GM23338 (cell line): ENCODE measurements at regions not wholly inside any gene's neighbourhood (a gene's known extent, or its start where the extent isn't known, plus 50 kb on each side); places are given as distances from the start of the nearest gene placed in this dataset.

Experiments
- ATAC-seq: fragments of 200-7000 bp; cut with Tn5 transposase; 3 replicates; pipeline ENCODE4 v1.9.1; 2020
- DNase-seq: peaks from one replicate; pipeline ENCODE4 v3.0.0-alpha.2; 2015; ENCODE audit warnings: low spot score
- H2AFZ ChIP-seq: fragments of 200-600 bp; sonication (generic); 2 replicates; pipeline ENCODE4 v1.8.0; 2016; ENCODE audit warnings: antibody characterized with exemption, mild to moderate bottlenecking, moderate library complexity
- H3F3A ChIP-seq: fragments of 200-600 bp; sonication (generic); replicated peaks from 2 replicates; pipeline ENCODE4 v1.8.0; 2017; ENCODE audit warnings: antibody characterized with exemption, mixed run types, low read depth
- H3K27ac ChIP-seq: fragments of 200-600 bp; sonication (generic); 2 replicates; pipeline ENCODE4 v1.6.1; 2016; ENCODE audit warnings: low read depth
- H3K27me3 ChIP-seq: fragments of 200-600 bp; sonication (generic); 2 replicates; pipeline ENCODE4 v1.8.0; 2016; ENCODE audit warnings: mild to moderate bottlenecking, mixed run types, moderate library complexity; ENCODE audit not compliant: insufficient read depth
- H3K36me3 ChIP-seq: fragments of 200-600 bp; sonication (generic); 2 replicates; pipeline ENCODE4 v1.8.0; 2016; ENCODE audit warnings: mild to moderate bottlenecking; ENCODE audit not compliant: insufficient read depth
- H3K4me1 ChIP-seq: fragments of 200-600 bp; sonication (generic); 2 replicates; pipeline ENCODE4 v1.8.0; 2016; ENCODE audit warnings: mild to moderate bottlenecking, moderate library complexity; ENCODE audit not compliant: insufficient read depth
- H3K4me2 ChIP-seq: fragments of 200-600 bp; sonication (generic); 2 replicates; pipeline ENCODE4 v1.7.1; 2017; ENCODE audit warnings: mixed run types
- H3K4me3 ChIP-seq: fragments of 200-600 bp; sonication (generic); 2 replicates; pipeline ENCODE4 v1.6.1; 2016; ENCODE audit warnings: mixed run types
- H3K79me2 ChIP-seq: fragments of 200-600 bp; sonication (generic); replicated peaks from 2 replicates; pipeline ENCODE4 v1.8.0; 2017; ENCODE audit warnings: mild to moderate bottlenecking; ENCODE audit not compliant: insufficient read depth
- H3K9me2 ChIP-seq: fragments of 200-600 bp; sonication (generic); 2 replicates; pipeline ENCODE4 v1.8.0; 2017; ENCODE audit not compliant: insufficient read depth
- H4K20me1 ChIP-seq: fragments of 200-600 bp; sonication (generic); replicated peaks from 2 replicates; pipeline ENCODE4 v1.8.0; 2017; ENCODE audit warnings: mild to moderate bottlenecking; ENCODE audit not compliant: insufficient read depth
- H3K27ac Mint-ChIP-seq: 2 replicates; pipeline ENCODE4 v1.8.0; 2020; ENCODE audit warnings: inconsistent platforms, mild to moderate bottlenecking, moderate library complexity, mixed read lengths
- H3K27me3 Mint-ChIP-seq: 3 replicates; pipeline ENCODE4 v1.8.0; 2022; ENCODE audit warnings: low read depth, mild to moderate bottlenecking, moderate library complexity, mixed read lengths, inconsistent platforms; ENCODE audit not compliant: insufficient read depth, poor library complexity
- H3K36me3 Mint-ChIP-seq: 3 replicates; pipeline ENCODE4 v1.8.0; 2021; ENCODE audit warnings: low read depth, mild to moderate bottlenecking, inconsistent platforms, moderate library complexity, mixed read lengths
- H3K4me1 Mint-ChIP-seq: 3 replicates; pipeline ENCODE4 v1.8.0; 2020; ENCODE audit warnings: mild to moderate bottlenecking, inconsistent platforms, mixed read lengths
- H3K4me3 Mint-ChIP-seq: 3 replicates; pipeline ENCODE4 v1.8.0; 2021; ENCODE audit warnings: moderate library complexity, mild to moderate bottlenecking, inconsistent platforms, mixed read lengths
- H3K9me3 Mint-ChIP-seq: 3 replicates; pipeline ENCODE4 v1.8.0; 2020; ENCODE audit warnings: moderate library complexity, mild to moderate bottlenecking, inconsistent platforms, mixed read lengths
- CREB1 ChIP-seq: fragments of 250-450 bp; sonication (Bioruptor Pico); IDR thresholded peaks from 2 replicates; pipeline ENCODE4 v1.5.0; 2020; ENCODE audit warnings: low read depth, mild to moderate bottlenecking, moderate library complexity
- ETS1 ChIP-seq: IDR thresholded peaks from 2 replicates; pipeline ENCODE4 v1.6.1; 2016; ENCODE audit warnings: antibody characterized with exemption
- EZH2phosphoT487 ChIP-seq: fragments of 200-600 bp; sonication (generic); IDR thresholded peaks from one replicate; pipeline ENCODE4 v1.8.1; 2018; ENCODE audit warnings: antibody characterized with exemption; ENCODE audit not compliant: unreplicated experiment
- JUNB ChIP-seq: IDR thresholded peaks from one replicate; pipeline ENCODE4 v1.6.1; 2016; ENCODE audit warnings: antibody characterized with exemption; ENCODE audit not compliant: unreplicated experiment
- NANOG ChIP-seq: IDR thresholded peaks from 2 replicates; pipeline ENCODE4 v1.6.1; 2016; ENCODE audit warnings: antibody characterized with exemption, borderline replicate concordance
- POLR2AphosphoS5 ChIP-seq: IDR thresholded peaks from 2 replicates; pipeline ENCODE4 v1.6.1; 2016; ENCODE audit warnings: antibody characterized with exemption, low read depth
- STAT1 ChIP-seq: IDR thresholded peaks from one replicate; pipeline ENCODE4 v1.6.1; 2016; ENCODE audit warnings: antibody characterized with exemption; ENCODE audit not compliant: unreplicated experiment
- ZNF114 ChIP-seq: fragments of 250-450 bp; sonication (Bioruptor Pico); IDR thresholded peaks from 2 replicates; pipeline ENCODE4 v1.5.0; 2020; ENCODE audit warnings: mild to moderate bottlenecking, moderate library complexity
- ZNF331 ChIP-seq: fragments of 250-450 bp; sonication (Bioruptor Pico); IDR thresholded peaks from 2 replicates; pipeline ENCODE4 v1.5.0; 2020; ENCODE audit warnings: low read depth, mild to moderate bottlenecking, moderate library complexity
- TF ChIP-seq, protein P1 (sequence below): IDR thresholded peaks from one replicate; pipeline ENCODE4 v1.6.1; 2018; ENCODE audit warnings: antibody characterized with exemption; ENCODE audit not compliant: unreplicated experiment

DNA sequence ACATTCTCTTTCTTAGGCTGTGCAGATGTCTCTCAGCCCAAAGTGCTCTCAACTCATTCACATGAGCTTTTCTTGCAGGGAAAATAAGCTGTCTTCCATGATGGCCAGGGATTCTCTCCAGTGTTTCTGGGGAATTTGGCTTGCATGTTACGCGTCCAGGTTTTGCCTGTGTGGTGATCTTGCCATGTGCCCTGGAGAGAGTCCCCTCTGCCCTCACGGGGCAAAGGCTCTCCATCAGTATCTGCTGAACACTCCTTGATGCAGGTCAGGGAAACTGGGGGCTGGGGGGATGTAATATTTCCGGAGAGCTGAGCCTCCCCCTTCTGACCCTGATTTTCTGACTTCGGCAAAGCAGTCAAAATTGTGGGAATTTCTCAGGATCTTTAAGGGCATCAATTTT lies 87.6 kb downstream of the ACKR3 start:
- TF ChIP-seq CREB1 (CRISPR knock-in tag), result no peak
- no peak for TF ChIP-seq ZNF331 (CRISPR knock-in tag)
- TF ChIP-seq ZNF114 (CRISPR knock-in tag), result no peak
- no peak for TF ChIP-seq STAT1
- no peak overlapping the region for H3K4me3 ChIP-seq
- H4K20me1 ChIP-seq, result no peaks in the 10 kb centered on the region
- H3K36me3 Mint-ChIP-seq, result no peaks in the 10 kb centered on the region
- H3K9me2 ChIP-seq, result peaks cover 3% of the 10 kb centered on the region; the same call in 1 of the 2 replicates
- H3K4me3 Mint-ChIP-seq, result no peak overlapping the region
- no peaks in the 10 kb centered on the region for H3K27me3 Mint-ChIP-seq
- no peak overlapping the region for H2AFZ ChIP-seq
- H3K27ac ChIP-seq, result no peak overlapping the region
- H3K79me2 ChIP-seq, result no peaks in the 10 kb centered on the region
- peaks cover 13% of the 10 kb centered on the region; the same call in 1 of the 2 replicates for H3K4me1 ChIP-seq
- no peak overlapping the region for H3K4me2 ChIP-seq
- no peaks in the 10 kb centered on the region for H3K27me3 ChIP-seq
- H3K36me3 ChIP-seq, result no peaks in the 10 kb centered on the region
- DNase-seq (no peak), ATAC-seq (no peak)
- H3K4me1 Mint-ChIP-seq, result peaks cover 35% of the 10 kb centered on the region
- no peak overlapping the region for H3K27ac Mint-ChIP-seq
- H3K9me3 Mint-ChIP-seq, result no peaks in the 10 kb centered on the region
- H3F3A ChIP-seq, result no peaks in the 10 kb centered on the region

DNA sequence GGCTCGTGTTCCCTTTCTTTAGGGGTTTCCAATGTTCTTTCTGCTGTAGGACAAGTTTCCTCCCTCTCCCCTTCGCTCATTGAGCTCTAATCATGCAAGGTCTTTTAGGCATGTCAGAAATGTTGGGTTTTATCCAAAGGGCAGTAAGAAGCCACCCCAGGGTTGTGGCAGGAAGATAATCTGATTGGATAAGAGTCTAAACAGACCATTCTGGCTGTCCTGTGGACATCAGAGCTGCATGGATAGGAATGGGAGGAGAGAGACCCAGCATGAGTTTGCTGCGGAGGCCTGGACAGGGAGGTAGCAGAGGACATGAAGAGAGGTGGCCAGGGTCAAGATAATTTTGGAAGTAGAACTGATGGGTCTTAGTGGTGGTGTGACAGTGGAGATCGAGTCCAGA lies 88.2 kb downstream of the ACKR3 start:
- no peak overlapping the region for H3K27ac Mint-ChIP-seq
- no peak for DNase-seq
- no peak overlapping the region for H3K4me3 Mint-ChIP-seq
- peaks cover 6% of the 10 kb centered on the region for H3K27me3 Mint-ChIP-seq
- Histone ChIP-seq H3K79me2 (no peaks in the 10 kb centered on the region), H3K27ac (no peak overlapping the region), H3K27me3 (no peaks in the 10 kb centered on the region), H2AFZ (no peak overlapping the region), H3F3A (no peaks in the 10 kb centered on the region), H3K36me3 (no peaks in the 10 kb centered on the region), H4K20me1 (no peaks in the 10 kb centered on the region), H3K4me2 (no peak overlapping the region), H3K9me2 (peaks cover 6% of the 10 kb centered on the region; the same call in 1 of the 2 replicates), H3K4me1 (peaks cover 13% of the 10 kb centered on the region; the same call in 1 of the 2 replicates), H3K4me3 (no peak overlapping the region)
- peaks cover 41% of the 10 kb centered on the region for H3K4me1 Mint-ChIP-seq
- H3K36me3 Mint-ChIP-seq, result no peaks in the 10 kb centered on the region
- TF ChIP-seq NANOG (no peak), STAT1 (no peak), ETS1 (no peak), EZH2phosphoT487 (no peak), JUNB (no peak), POLR2AphosphoS5 (no peak)
- TF ChIP-seq, protein P1, sequence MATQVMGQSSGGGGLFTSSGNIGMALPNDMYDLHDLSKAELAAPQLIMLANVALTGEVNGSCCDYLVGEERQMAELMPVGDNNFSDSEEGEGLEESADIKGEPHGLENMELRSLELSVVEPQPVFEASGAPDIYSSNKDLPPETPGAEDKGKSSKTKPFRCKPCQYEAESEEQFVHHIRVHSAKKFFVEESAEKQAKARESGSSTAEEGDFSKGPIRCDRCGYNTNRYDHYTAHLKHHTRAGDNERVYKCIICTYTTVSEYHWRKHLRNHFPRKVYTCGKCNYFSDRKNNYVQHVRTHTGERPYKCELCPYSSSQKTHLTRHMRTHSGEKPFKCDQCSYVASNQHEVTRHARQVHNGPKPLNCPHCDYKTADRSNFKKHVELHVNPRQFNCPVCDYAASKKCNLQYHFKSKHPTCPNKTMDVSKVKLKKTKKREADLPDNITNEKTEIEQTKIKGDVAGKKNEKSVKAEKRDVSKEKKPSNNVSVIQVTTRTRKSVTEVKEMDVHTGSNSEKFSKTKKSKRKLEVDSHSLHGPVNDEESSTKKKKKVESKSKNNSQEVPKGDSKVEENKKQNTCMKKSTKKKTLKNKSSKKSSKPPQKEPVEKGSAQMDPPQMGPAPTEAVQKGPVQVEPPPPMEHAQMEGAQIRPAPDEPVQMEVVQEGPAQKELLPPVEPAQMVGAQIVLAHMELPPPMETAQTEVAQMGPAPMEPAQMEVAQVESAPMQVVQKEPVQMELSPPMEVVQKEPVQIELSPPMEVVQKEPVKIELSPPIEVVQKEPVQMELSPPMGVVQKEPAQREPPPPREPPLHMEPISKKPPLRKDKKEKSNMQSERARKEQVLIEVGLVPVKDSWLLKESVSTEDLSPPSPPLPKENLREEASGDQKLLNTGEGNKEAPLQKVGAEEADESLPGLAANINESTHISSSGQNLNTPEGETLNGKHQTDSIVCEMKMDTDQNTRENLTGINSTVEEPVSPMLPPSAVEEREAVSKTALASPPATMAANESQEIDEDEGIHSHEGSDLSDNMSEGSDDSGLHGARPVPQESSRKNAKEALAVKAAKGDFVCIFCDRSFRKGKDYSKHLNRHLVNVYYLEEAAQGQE, result no peak
- no peak for ATAC-seq
- H3K9me3 Mint-ChIP-seq, result no peaks in the 10 kb centered on the region
